ENCODE measurements at regions not wholly inside any gene's neighbourhood (a gene's known extent, or its start where the extent isn't known, plus 50 kb on each side); places are given as distances from the start of the nearest gene placed in this dataset.

DNA sequence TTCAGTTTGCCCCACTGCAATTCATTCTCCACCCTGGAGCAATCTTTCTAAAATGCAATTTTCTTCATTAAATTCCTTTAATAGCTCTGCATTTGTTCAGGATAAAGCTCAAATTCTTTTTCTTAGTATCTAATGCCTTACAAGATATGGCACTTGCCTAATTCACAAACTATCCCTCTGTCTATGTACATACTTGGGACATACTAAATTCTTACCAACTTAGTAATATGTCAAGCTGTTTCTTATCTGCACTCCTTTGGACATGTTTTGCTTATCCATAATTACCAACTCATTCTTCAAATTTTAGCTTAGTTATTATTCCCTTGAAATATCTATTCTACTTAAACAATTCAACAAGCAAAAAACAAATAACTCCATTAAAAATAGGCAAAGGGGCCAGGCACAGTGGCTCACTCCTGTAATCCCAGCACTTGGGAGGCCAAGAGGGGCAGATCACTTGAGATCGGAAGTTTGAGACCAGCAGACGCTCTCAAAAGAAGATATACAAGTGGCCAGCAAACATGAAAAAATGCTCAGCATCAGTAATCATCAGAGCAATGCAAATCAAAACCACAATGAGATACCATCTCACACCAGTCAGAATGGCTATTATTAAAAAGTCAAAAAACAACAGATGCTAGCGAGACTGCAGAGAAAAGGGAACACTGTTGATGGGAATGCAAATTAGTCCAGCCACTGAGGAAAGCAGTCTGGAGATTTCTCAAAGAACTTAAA, 96.9 kb downstream of the FAM76B start:
- no peak for DNase-seq

DNA sequence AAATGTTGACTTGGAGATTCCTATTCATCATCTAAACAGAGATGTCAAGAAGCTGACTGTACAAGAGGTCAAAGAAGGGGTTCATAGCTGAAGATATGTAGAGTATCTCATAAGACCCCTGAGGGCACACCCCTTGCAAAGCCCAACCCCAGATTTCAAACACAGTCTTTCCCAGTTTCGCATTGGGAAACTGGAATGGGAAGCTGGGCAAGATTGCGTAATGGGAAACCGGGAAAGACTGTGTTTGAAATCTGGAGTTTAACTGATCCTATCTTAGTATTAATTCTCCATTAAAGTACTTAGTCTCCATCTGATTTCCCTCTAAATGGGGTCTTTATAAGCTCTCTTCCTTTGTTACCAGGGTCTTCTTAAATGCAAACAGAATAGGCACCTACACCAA, 99.5 kb downstream of the FAM76B start:
- DNase-seq = no peak

DNA sequence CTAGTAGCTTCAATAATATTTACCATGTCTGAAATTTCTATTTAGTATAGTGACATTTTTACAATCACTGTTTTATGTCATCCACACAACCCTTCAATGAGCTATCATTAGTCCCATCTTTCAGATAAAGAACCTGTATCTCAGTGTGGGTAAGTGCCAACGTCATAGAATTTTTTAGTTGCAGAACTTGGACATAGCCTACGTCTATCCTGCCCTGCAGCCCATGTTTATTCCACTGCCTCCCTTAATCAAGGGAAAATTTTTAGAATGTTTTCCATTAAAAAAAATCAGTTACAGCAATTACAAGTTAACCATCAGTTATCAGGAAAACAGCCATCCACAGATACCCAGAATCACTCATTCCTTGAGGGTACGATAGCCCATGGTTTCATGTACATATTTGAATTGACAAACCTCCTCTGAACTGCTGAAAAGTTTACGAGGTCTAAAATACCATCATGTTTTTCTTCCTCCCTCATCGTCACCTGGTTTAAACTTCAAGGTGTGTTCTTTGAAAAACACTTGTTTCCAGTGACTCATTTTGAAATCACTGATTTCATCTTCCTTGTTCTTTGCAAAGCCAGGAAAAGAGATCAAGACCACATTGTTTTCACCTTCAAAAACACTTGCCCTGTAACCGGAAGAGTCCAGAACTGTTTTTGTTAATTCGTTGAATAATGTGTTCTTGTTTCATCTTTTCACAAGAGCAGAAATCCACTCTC, 100.9 kb downstream of the FAM76B start:
- DNase-seq = no peak

DNA sequence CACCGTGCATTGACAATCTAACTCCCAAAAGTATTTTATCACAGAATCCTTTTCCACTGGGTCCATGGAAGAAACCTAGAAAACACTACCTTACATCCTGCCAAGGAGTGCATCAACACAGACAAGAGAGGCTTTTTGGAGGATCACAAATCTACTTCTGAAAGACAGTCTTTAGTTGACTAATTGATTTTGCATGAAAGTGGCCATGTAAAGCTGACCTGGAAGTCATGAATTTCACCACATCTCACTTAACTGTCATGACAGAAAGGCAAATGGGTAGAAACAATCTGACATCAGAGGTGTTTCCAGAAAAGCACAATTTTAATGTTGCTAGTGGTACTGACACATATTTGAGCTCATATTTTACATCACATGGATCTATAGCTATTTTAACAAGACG, 101.6 kb downstream of the FAM76B start:
- no peak for DNase-seq

DNA sequence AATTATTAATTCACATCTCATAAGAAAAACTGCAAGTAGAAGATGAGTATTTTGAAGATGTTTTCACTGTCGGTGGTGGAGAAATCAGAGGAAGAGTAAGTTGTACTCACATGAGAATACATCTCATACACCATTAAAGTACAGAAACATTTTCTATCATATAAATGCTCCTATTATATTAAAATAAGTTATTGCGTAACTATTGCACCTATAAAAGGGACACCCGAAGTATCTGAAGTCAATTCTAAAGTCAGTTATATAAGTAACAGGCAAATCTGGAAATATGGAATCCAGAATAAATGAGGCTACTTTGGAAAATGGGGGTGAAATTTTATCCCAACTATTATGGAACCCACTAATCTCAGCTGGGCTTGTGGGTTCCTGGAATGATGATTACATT, 103.3 kb downstream of the FAM76B start:
- DNase-seq = no peak

GRCh38 chr11:95684701-95685100, 104.9 kb downstream of the FAM76B start:
- DNase-seq = no peak

DNA sequence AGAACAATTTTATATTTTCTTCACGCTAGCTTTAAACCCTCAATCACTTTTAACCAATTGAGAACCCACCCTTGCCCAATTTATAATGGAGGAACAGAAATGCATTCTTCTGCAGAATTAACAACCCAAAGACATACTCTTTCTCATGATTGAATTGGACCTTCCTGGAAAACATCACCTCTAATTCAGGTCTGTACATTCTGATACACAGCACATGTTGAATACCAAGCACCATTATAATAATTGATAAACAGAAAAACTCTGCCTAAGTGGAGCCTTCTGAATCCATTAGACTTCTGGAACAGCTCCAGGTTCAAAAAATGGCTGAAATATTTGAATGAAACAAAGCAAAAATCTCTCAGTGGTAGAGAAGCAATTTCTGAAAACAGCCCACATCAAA, 105.4 kb downstream of the FAM76B start:
- no peak for DNase-seq

GRCh38 chr11:95682552-95682951, 107.0 kb downstream of the FAM76B start:
- no peak for DNase-seq

DNA sequence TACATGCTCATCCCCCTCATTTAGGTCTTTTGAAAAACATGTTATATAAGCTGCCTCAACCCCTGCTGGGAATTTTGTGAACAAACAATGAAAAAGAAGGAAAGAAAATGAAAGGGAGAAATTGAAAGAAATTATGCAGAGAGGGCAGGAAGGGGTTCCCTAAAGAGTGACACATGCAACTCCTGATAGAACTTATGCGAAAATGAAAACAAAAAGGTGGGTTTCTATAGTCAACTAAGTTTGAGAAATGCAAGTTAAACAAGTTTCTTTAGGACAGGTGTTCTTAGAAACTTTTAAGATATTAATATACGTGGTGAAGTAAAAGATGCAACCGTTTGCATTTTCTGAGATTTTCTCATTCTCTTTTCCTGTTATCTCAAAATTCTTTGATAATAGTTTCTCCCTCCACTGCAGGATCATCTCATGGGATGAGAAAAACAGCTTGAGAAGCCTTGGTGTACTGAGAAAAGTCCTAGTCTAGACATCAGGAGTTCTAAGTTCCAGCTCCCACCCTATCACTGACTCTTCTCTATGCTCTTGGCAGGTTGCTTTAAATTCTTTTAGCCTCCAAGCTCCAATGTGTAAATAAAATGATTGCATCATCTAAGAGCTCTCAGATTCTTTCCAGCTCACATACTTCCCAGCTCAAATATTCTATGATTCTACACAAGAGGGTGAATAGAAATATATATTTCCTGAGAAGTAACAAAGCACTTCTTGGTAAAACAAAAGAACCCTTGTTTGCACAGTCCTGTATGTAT, 109.2 kb downstream of the FAM76B start:
- peak; percentile 71 to 88 (median 84) for DNase-seq

DNA sequence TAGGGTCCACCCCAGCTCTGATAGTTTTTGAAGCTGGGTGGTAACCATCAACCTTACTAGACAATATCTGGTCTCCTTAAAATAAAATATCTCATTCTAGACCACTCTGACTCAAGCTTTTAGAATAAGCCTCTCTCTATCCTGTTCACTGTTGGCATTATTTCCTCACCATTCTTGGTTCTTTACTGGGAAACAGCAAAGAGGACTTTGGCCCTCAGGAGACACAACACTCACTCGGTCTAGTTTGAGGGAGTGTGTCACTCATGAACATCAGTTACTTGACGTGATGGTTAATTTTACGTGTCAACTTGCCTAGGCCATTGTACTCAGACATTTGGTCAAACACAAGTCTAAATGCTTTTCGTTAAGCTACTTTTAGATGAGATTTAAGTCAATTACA, 110.6 kb downstream of the FAM76B start:
- no peak for DNase-seq

DNA sequence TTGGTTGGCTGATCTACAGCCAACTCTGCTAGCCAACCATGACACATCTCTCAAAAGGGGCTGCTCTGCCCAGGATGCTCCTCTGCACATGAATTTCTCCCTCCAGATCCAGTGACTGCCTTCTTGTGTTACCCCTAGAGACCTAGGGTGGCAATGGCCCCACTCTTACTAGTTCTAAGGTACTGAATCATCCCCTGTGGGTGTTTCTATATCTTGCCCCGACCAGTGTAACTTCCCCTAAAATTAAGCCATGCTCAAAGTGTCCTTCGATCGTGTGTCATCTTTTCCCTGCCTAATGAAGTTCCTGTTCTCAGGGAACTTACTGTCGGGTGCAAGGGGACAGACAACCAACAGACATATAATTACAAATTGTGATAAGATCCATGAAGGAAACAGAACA, 113.3 kb downstream of the FAM76B start:
- no peak for DNase-seq

- no peak for DNase-seq
Measured at GRCh38 chr11:95675585-95675984, 114.0 kb downstream of the FAM76B start.

DNA sequence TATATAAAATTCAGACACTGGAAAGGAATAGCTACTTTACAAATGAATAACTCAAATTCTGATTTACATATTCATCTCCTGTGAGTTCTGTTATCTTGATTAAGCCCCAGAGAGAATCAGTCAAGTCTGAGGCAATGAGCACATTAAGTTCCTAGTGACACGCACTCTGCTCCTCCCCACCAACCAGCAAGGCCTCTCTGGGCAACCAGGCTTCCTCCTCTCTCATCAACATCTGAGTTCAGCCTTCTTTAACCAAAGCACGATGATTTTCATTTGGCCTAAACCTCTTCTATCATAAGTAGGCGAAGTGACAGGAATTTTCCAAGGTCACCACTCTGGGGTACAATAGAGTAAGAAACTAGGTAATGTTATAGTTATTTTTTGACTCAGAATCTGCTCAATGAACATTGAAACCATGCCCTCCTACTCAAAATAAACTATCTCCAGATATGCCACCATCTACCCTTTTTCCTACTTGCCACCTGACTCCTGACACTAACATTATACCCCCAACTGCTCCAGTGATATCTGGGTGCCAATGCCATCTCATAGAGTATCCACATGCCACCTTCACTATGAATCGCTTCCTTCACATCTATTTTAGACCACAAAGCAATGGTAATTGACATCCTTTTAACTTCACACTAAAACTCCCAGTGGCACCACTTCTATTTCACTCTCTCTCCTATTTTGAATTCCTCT, 114.8 kb downstream of the FAM76B start:
- no peak for DNase-seq

DNA sequence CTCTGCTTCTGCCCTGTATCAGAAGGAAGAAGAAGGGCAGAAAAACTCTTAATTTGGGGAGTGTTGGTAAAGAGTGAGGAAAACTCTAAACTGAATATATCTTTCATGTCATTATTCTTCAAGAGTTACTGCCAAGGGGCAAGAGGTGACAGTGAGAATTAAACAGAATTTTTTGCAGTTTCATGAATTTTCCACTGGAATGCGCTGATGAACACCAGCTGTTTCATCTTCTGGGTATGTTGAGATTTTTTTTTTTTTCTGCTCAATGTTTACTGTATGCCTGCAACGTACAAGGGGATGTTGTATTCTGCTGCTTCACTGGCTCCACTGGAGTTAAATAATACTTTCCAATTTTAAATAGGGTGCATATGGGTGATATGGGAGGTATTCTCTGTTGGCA, 117.8 kb downstream of the FAM76B start:
- DNase-seq = peak in 1 of 3 donors; percentile 56

- DNase-seq = peak in 2 of 3 donors; percentile 27 to 32
Measured at GRCh38 chr11:95668131-95668530, 121.5 kb downstream of the FAM76B start.

- DNase-seq = no peak
Measured at GRCh38 chr11:95661162-95661561, 128.4 kb downstream of the FAM76B start.

DNA sequence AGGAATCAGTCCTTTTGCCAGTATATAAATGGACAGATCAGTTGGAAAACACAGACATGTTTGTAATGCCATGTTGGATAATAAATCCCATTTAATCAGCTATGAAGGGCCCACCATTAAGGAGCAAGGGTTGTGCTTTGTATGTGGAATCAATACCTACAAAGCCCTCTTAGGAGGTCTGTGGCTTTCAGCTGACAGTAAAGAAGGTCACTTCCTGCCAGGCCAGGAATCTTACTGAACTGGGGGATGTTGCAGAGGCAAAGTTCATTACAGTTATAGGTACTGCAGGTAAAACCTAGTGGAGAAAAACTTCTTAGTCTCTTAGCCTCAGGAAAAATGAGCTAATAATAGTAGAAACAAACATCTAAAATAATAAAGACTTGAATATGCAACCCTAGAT, 129.5 kb downstream of the FAM76B start:
- DNase-seq = no peak

DNA sequence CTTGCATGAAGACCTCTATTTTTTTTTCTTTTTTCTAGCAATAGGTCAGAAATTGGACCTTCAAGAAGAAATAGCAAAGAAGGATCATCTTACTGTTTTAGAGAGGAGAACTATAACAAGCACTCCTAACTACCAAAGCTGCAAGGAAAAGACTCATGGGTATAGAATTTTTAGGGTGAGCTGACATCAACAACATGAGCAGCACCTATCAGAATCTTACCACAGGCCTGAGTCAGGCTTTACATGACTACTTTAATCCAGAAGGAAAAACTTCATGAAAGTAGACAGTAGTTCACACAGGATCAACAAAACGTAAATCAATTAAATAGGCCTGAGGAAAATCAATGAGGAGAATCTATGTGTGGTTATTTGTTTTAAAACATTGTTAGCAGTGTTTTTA, 130.5 kb downstream of the FAM76B start:
- peak in 1 of 3 donors; percentile 36 for DNase-seq

- peak in 1 of 3 donors; percentile 25 for DNase-seq
Measured at GRCh38 chr11:95655536-95655935, 134.0 kb downstream of the FAM76B start.

- DNase-seq = no peak
Measured at GRCh38 chr11:95653680-95654079, 135.9 kb downstream of the FAM76B start.

GRCh38 chr11:95653099-95653498, 136.5 kb downstream of the FAM76B start:
- no peak for DNase-seq

- peak; percentile 15 to 43 (median 28) for DNase-seq
Measured at GRCh38 chr11:95652002-95652472, 137.5 kb downstream of the FAM76B start.

Data from muscle of back (tissue), 3 donors.